H1 (cell line): ENCODE measurements at regions not wholly inside any gene's neighbourhood (a gene's known extent, or its start where the extent isn't known, plus 50 kb on each side); places are given as distances from the start of the nearest gene placed in this dataset.

Experiments
- E2F6 ChIP-seq: IDR thresholded peaks from 2 replicates; pipeline ENCODE4 v1.6.1; 2012; ENCODE audit warnings: inconsistent platforms
- POU5F1 ChIP-seq: IDR thresholded peaks from 2 replicates; pipeline ENCODE4 v1.6.1; 2011; ENCODE audit warnings: low read depth, mild to moderate bottlenecking, low read length, moderate library complexity
- SUZ12 ChIP-seq: fragments of 200-600 bp; sonication (generic); IDR thresholded peaks from 2 replicates; pipeline ENCODE4 v1.6.1; 2012; ENCODE audit warnings: mild to moderate bottlenecking, inconsistent platforms, low read length, moderate library complexity, mixed read lengths
- TF ChIP-seq, protein P1 (sequence below): fragments of 300-600 bp; sonication (generic); IDR thresholded peaks from 2 replicates; pipeline ENCODE4 v1.7.1; 2012; ENCODE audit warnings: low read length, moderate library complexity, mild to moderate bottlenecking, inconsistent platforms; ENCODE audit not compliant: insufficient replicate concordance

GRCh38 chr4:19711871-19712270 is 539.8 kb upstream of the SLIT2 start (continued):
- TF ChIP-seq, protein P1, sequence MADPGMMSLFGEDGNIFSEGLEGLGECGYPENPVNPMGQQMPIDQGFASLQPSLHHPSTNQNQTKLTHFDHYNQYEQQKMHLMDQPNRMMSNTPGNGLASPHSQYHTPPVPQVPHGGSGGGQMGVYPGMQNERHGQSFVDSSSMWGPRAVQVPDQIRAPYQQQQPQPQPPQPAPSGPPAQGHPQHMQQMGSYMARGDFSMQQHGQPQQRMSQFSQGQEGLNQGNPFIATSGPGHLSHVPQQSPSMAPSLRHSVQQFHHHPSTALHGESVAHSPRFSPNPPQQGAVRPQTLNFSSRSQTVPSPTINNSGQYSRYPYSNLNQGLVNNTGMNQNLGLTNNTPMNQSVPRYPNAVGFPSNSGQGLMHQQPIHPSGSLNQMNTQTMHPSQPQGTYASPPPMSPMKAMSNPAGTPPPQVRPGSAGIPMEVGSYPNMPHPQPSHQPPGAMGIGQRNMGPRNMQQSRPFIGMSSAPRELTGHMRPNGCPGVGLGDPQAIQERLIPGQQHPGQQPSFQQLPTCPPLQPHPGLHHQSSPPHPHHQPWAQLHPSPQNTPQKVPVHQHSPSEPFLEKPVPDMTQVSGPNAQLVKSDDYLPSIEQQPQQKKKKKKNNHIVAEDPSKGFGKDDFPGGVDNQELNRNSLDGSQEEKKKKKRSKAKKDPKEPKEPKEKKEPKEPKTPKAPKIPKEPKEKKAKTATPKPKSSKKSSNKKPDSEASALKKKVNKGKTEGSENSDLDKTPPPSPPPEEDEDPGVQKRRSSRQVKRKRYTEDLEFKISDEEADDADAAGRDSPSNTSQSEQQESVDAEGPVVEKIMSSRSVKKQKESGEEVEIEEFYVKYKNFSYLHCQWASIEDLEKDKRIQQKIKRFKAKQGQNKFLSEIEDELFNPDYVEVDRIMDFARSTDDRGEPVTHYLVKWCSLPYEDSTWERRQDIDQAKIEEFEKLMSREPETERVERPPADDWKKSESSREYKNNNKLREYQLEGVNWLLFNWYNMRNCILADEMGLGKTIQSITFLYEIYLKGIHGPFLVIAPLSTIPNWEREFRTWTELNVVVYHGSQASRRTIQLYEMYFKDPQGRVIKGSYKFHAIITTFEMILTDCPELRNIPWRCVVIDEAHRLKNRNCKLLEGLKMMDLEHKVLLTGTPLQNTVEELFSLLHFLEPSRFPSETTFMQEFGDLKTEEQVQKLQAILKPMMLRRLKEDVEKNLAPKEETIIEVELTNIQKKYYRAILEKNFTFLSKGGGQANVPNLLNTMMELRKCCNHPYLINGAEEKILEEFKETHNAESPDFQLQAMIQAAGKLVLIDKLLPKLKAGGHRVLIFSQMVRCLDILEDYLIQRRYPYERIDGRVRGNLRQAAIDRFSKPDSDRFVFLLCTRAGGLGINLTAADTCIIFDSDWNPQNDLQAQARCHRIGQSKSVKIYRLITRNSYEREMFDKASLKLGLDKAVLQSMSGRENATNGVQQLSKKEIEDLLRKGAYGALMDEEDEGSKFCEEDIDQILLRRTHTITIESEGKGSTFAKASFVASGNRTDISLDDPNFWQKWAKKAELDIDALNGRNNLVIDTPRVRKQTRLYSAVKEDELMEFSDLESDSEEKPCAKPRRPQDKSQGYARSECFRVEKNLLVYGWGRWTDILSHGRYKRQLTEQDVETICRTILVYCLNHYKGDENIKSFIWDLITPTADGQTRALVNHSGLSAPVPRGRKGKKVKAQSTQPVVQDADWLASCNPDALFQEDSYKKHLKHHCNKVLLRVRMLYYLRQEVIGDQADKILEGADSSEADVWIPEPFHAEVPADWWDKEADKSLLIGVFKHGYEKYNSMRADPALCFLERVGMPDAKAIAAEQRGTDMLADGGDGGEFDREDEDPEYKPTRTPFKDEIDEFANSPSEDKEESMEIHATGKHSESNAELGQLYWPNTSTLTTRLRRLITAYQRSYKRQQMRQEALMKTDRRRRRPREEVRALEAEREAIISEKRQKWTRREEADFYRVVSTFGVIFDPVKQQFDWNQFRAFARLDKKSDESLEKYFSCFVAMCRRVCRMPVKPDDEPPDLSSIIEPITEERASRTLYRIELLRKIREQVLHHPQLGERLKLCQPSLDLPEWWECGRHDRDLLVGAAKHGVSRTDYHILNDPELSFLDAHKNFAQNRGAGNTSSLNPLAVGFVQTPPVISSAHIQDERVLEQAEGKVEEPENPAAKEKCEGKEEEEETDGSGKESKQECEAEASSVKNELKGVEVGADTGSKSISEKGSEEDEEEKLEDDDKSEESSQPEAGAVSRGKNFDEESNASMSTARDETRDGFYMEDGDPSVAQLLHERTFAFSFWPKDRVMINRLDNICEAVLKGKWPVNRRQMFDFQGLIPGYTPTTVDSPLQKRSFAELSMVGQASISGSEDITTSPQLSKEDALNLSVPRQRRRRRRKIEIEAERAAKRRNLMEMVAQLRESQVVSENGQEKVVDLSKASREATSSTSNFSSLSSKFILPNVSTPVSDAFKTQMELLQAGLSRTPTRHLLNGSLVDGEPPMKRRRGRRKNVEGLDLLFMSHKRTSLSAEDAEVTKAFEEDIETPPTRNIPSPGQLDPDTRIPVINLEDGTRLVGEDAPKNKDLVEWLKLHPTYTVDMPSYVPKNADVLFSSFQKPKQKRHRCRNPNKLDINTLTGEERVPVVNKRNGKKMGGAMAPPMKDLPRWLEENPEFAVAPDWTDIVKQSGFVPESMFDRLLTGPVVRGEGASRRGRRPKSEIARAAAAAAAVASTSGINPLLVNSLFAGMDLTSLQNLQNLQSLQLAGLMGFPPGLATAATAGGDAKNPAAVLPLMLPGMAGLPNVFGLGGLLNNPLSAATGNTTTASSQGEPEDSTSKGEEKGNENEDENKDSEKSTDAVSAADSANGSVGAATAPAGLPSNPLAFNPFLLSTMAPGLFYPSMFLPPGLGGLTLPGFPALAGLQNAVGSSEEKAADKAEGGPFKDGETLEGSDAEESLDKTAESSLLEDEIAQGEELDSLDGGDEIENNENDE = no peak
- TF ChIP-seq POU5F1 = no peak
- TF ChIP-seq SUZ12 = no peak
- TF ChIP-seq E2F6 = no peak
